ENCODE measurements at regions not wholly inside any gene's neighbourhood (a gene's known extent, or its start where the extent isn't known, plus 50 kb on each side); places are given as distances from the start of the nearest gene placed in this dataset.

DNA sequence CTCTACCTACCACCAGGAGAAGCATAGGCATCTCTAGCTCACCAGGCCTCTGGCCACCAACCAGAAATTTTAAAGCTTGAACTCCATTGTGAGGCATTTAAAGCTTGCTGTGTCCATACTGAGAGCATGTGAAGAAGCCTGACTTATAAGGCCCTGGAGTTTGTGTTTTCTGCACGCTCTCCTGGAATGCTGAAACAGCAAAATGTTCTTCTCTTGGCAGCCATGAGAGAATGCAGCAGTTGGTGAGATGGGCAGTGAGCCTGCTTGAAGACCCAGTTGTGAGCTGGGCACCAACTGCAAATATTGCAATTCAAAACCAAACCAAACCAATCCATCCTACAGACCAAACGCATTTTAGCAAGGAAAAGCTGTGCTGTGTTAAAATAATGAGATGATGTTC is 170.0 kb upstream of the IVNS1ABP start:
- TF ChIP-seq EZH2phosphoT487 (conservative IDR thresholded peaks at IDR 0.05; ENCODE audit: low read length): no peak
- TF ChIP-seq, protein P1, sequence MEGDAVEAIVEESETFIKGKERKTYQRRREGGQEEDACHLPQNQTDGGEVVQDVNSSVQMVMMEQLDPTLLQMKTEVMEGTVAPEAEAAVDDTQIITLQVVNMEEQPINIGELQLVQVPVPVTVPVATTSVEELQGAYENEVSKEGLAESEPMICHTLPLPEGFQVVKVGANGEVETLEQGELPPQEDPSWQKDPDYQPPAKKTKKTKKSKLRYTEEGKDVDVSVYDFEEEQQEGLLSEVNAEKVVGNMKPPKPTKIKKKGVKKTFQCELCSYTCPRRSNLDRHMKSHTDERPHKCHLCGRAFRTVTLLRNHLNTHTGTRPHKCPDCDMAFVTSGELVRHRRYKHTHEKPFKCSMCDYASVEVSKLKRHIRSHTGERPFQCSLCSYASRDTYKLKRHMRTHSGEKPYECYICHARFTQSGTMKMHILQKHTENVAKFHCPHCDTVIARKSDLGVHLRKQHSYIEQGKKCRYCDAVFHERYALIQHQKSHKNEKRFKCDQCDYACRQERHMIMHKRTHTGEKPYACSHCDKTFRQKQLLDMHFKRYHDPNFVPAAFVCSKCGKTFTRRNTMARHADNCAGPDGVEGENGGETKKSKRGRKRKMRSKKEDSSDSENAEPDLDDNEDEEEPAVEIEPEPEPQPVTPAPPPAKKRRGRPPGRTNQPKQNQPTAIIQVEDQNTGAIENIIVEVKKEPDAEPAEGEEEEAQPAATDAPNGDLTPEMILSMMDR (IDR thresholded peaks at IDR 0.05; ENCODE audit: insufficient read depth, low read length, poor library complexity, severe bottlenecking): no peak

All from SU-DHL-6 (cell line).